Sigmoid colon (tissue), 6 donors: ENCODE measurements at regions not wholly inside any gene's neighbourhood (a gene's known extent, or its start where the extent isn't known, plus 50 kb on each side); places are given as distances from the start of the nearest gene placed in this dataset.
"Not testable (repeated sequence)": the region's sequence is repeated elsewhere in the genome, so short reads cannot be mapped to it uniquely, and the experiment has no call there.

Source experiments
- DNase-seq: peaks from one replicate; pipeline ENCODE4 v3.0.0-alpha.2; 2019
- H3K27ac ChIP-seq, 4 donors: fragments of 200-600 bp; sonication (generic); one replicate each; pipeline ENCODE4 v1.5.1; 2016 to 2019; ENCODE audit warnings: mild to moderate bottlenecking in 1 of 4
- H3K27me3 ChIP-seq, 3 donors: fragments of 200-600 bp; sonication (generic); one replicate each; pipeline ENCODE4 v1.5.1; 2019; ENCODE audit warnings: mild to moderate bottlenecking in 1 of 3
- H3K36me3 ChIP-seq, 4 donors: fragments of 200-600 bp; sonication (generic); one replicate each; pipeline ENCODE4 v1.5.1; 2016 to 2019
- H3K4me1 ChIP-seq, 4 donors: fragments of 200-600 bp; sonication (generic); one replicate each; pipeline ENCODE4 v1.5.1; 2017 to 2019
- H3K4me3 ChIP-seq, 4 donors: fragments of 200-600 bp; sonication (generic); one replicate each; pipeline ENCODE4 v1.5.1; 2017 to 2019; ENCODE audit warnings: mild to moderate bottlenecking in 2 of 4, moderate library complexity in 1 of 4
- H3K9me3 ChIP-seq, 4 donors: fragments of 200-600 bp in 3 of 4; sonication (generic) in 3 of 4; one replicate each; pipeline versions ENCODE4 v1.5.1 to v1.6.1; 2013 to 2019
- CTCF ChIP-seq, 4 experiments: fragments of 450-650 bp in 3 of 4; fragments of 200-600 bp in 1 of 4; IDR thresholded peaks; one replicate each; pipeline ENCODE4 v1.5.1; 2016 to 2019; ENCODE audit warnings: antibody characterized with exemption in 4 of 4, mild to moderate bottlenecking in 3 of 4, moderate library complexity in 2 of 4
- EP300 ChIP-seq, 4 donors: sonication (generic); formaldehyde crosslinking; IDR thresholded peaks; one replicate each; pipeline ENCODE4 v1.6.1; 2017; ENCODE audit warnings: antibody characterized with exemption in 4 of 4
- POLR2A ChIP-seq, 2 donors: fragments of 450-650 bp; IDR thresholded peaks; one replicate each; pipeline ENCODE4 v1.6.1; 2016; ENCODE audit warnings: antibody characterized with exemption in 2 of 2, mild to moderate bottlenecking in 2 of 2, moderate library complexity in 2 of 2
- POLR2AphosphoS5 ChIP-seq, 4 donors: sonication (generic); formaldehyde crosslinking; IDR thresholded peaks; one replicate each; pipeline ENCODE4 v1.6.1; 2017; ENCODE audit warnings: antibody characterized with exemption in 4 of 4
- WGBS, 2 donors: extraction: QIAGEN DNeasy Blood & Tissue Kit; methylation state at CpG; one replicate each; pipeline ENCODE4 v1.1.7; 2013; 5-methylcytosine and 5-hydroxymethylcytosine counted together
- intact Hi-C: fragments of 100-400 bp; cut with DNase I; formaldehyde crosslinking; loops from one replicate; pipeline ENCODE4 v1.15.1; 2023
- donor health status: healthy with polysubstance abuse.
- donor health status: healthy.

- intact Hi-C loops = no loop called here
- no peak for DNase-seq
- Histone ChIP-seq H3K27me3 (no peaks in the 10 kb centered on the region), H3K27ac (no peak overlapping the region), H3K36me3 (no peaks in the 10 kb centered on the region), H3K9me3 (no peaks in the 10 kb centered on the region), H3K4me1 (no peaks in the 10 kb centered on the region), H3K4me3 (no peak overlapping the region)
- WGBS, 2 donors = 71 to 72% methylated on average over 12 of the region's 12 CpGs
- no peak for TF ChIP-seq POLR2AphosphoS5 (IDR thresholded peaks at IDR 0.05)
- no peak for TF ChIP-seq POLR2A (IDR thresholded peaks at IDR 0.05)
- TF ChIP-seq EP300 (IDR thresholded peaks at IDR 0.05) = no peak
- no peak for TF ChIP-seq CTCF (IDR thresholded peaks at IDR 0.05)
Measured at GRCh38 chr2:20949256-20949655, 94.6 kb downstream of the APOB start.

- no peaks in the 10 kb centered on the region for H3K27me3 ChIP-seq
- no peak overlapping the region for H3K27ac ChIP-seq
- H3K4me3 ChIP-seq = no peak overlapping the region
- WGBS, 2 donors = 61 to 86% methylated on average over 3 of the region's 3 CpGs
- no peaks in the 10 kb centered on the region for H3K9me3 ChIP-seq
- H3K4me1 ChIP-seq = peaks cover 0 to 2% (median 0%) of the 10 kb centered on the region in 4 donors
- no peak for DNase-seq
- intact Hi-C loops = no loop called here
- no peaks in the 10 kb centered on the region for H3K36me3 ChIP-seq
- no peak for TF ChIP-seq POLR2A (IDR thresholded peaks at IDR 0.05)
Measured at GRCh38 chr2:20946468-20946867, 97.4 kb downstream of the APOB start.

GRCh38 chr2:20943721-20944120 is 100.2 kb downstream of the APOB start:
- intact Hi-C loops = not testable (repeated sequence)
- 67 to 75% methylated on average over 6 of the region's 6 CpGs for WGBS, 2 donors

GRCh38 chr2:20942646-20943125 is 101.2 kb downstream of the APOB start:
- 63 to 82% methylated on average over 5 of the region's 5 CpGs for WGBS, 2 donors
- Histone ChIP-seq H3K4me3 (no peak overlapping the region), H3K9me3 (no peaks in the 10 kb centered on the region), H3K27me3 (no peaks in the 10 kb centered on the region), H3K27ac (no peak overlapping the region), H3K4me1 (peaks cover 0 to 35% (median 22%) of the 10 kb centered on the region in 4 donors), H3K36me3 (no peaks in the 10 kb centered on the region)
- DNase-seq = no peak
- TF ChIP-seq EP300 (IDR thresholded peaks at IDR 0.05) = no peak
- no peak for TF ChIP-seq POLR2AphosphoS5 (IDR thresholded peaks at IDR 0.05)
- no peak for TF ChIP-seq CTCF (IDR thresholded peaks at IDR 0.05)
- TF ChIP-seq POLR2A (IDR thresholded peaks at IDR 0.05) = no peak
- intact Hi-C loops = no loop called here

More at GRCh38 chr2:20943721-20944120, 100.2 kb downstream of the APOB start:
- H3K4me3 ChIP-seq, H3K27ac ChIP-seq, H3K9me3 ChIP-seq, DNase-seq, H3K36me3 ChIP-seq, H3K27me3 ChIP-seq: not testable (repeated sequence)
- H3K4me1 ChIP-seq = peaks cover 0 to 29% (median 22%) of the 10 kb centered on the region in 4 donors

GRCh38 chr2:20940856-20941255 is 103.0 kb downstream of the APOB start:
- 75 to 85% methylated on average over 7 of the region's 7 CpGs for WGBS, 2 donors
- no peaks in the 10 kb centered on the region for H3K36me3 ChIP-seq
- peak overlapping the region in 3 of 4 donors; percentile 60 to 70 (median 63) for H3K27ac ChIP-seq
- no peak for DNase-seq
- TF ChIP-seq CTCF (IDR thresholded peaks at IDR 0.05) (no peak), POLR2A (IDR thresholded peaks at IDR 0.05) (no peak), EP300 (IDR thresholded peaks at IDR 0.05) (no peak), POLR2AphosphoS5 (IDR thresholded peaks at IDR 0.05) (no peak)
- intact Hi-C loops = no loop called here
- no peak overlapping the region for H3K4me3 ChIP-seq
- H3K27me3 ChIP-seq = no peaks in the 10 kb centered on the region
- peaks cover 0 to 35% (median 22%) of the 10 kb centered on the region in 4 donors for H3K4me1 ChIP-seq
- H3K9me3 ChIP-seq = no peaks in the 10 kb centered on the region
